ENCODE measurements at regions not wholly inside any gene's neighbourhood (a gene's known extent, or its start where the extent isn't known, plus 50 kb on each side); places are given as distances from the start of the nearest gene placed in this dataset.

DNA sequence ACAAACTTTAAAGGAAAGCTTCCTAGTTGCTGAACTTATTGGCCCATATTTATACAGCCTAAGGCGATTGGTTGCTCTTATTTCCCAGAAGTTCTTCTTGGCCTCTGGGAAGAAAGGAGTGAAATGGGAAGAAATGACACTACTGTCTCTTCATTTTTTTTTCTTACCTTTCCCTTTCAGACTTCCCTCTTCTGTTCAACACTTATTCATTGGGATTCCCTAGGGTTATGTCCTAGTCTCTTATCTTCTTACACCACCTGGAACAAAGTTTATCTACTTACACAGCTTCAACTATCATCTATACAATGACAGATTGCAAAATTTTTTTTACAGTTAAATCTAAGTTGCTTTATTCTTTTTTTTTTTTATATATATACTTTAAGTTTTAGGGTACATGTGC is 68.0 kb downstream of the SNX12 start:
- FAIRE-seq (no peak), DNase-seq (ENCODE audit: insufficient read length, low spot score) (no peak)
- TF ChIP-seq, protein P1, sequence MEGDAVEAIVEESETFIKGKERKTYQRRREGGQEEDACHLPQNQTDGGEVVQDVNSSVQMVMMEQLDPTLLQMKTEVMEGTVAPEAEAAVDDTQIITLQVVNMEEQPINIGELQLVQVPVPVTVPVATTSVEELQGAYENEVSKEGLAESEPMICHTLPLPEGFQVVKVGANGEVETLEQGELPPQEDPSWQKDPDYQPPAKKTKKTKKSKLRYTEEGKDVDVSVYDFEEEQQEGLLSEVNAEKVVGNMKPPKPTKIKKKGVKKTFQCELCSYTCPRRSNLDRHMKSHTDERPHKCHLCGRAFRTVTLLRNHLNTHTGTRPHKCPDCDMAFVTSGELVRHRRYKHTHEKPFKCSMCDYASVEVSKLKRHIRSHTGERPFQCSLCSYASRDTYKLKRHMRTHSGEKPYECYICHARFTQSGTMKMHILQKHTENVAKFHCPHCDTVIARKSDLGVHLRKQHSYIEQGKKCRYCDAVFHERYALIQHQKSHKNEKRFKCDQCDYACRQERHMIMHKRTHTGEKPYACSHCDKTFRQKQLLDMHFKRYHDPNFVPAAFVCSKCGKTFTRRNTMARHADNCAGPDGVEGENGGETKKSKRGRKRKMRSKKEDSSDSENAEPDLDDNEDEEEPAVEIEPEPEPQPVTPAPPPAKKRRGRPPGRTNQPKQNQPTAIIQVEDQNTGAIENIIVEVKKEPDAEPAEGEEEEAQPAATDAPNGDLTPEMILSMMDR (IDR thresholded peaks at IDR 0.05; ENCODE audit: insufficient read depth, missing control alignments): no peak

DNA sequence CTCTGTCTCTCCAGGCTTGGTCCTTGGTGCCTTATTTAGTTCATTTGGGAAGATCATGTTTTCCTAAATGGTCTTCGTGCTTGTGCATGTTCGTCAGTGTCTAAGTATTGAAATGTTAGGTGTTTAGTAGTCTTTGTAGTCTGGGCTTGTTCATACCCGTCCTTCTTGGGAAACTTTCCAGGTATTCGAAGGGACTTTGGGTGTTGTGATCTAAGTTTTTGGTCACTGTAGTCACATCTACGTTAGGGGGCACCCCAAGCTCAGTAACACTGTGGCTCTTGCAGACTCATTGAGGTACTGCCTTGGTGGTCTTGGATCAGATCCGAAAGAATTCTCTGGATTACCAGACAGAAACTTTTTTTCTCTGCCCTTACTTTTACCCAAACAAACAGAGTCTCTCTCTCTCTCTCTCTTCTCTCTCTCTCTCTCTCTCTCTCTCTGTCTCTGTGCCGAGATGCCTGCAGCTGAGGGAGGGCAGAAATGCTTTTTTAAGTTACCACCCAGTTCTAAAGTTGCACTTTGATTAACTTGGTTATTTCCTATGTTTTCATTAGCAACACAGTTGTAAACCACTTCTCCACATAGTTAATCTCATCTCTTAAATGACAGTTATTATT is 67.6 kb upstream of the SLC7A3 start:
- DNase-seq (ENCODE audit: insufficient read length, low spot score) (no peak), FAIRE-seq (no peak)
- TF ChIP-seq, protein P1 (IDR thresholded peaks at IDR 0.05; ENCODE audit: insufficient read depth, missing control alignments): peak; percentile 42

DNA sequence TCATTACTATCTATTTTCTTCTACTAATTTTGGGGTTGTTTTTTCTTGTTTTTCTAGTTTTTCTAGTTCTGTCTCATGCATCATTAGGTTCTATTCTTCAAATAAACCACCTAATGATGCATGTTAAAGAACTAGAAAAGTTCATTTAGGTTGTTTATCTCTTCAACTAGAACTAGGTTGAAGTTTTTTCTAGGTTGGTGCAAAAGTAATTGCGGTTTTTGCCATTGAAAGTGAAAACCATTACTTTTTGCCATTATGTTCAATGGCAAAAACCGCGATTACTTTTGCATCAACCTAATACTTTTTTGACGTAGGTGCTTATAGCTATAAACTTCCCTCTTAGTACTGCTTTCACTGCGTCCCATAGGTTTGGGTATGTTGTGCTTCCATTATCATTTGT is 64.4 kb upstream of the SLC7A3 start:
- TF ChIP-seq, protein P1 (IDR thresholded peaks at IDR 0.05; ENCODE audit: insufficient read depth, missing control alignments): no peak
- no peak for DNase-seq (ENCODE audit: insufficient read length, low spot score)
- FAIRE-seq: no peak

DNA sequence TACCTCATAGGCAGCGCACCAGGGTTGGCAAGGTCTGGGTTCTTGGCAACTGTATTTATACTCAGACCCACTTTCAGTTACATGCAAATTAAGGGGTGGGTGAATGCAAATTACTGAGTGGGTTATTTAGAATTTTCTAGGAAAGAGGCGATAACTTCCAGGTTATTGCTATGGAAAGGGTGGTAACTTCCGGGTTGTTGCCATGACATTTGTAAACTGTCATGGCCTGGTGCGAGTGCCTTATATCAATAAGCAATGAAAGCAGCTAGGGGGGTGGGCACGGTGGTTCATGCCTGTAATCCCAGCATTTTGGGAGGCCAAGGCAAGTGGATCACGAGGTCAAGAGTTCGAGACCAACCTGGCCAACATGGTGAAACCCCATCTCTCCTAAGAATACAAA is 57.5 kb upstream of the SLC7A3 start:
- TF ChIP-seq, protein P1 (IDR thresholded peaks at IDR 0.05; ENCODE audit: insufficient read depth, missing control alignments): no peak
- DNase-seq (ENCODE audit: insufficient read length, low spot score) (no peak), FAIRE-seq (no peak)

All from D721Med (cell line).